ENCODE measurements at regions not wholly inside any gene's neighbourhood (a gene's known extent, or its start where the extent isn't known, plus 50 kb on each side); places are given as distances from the start of the nearest gene placed in this dataset.

DNA sequence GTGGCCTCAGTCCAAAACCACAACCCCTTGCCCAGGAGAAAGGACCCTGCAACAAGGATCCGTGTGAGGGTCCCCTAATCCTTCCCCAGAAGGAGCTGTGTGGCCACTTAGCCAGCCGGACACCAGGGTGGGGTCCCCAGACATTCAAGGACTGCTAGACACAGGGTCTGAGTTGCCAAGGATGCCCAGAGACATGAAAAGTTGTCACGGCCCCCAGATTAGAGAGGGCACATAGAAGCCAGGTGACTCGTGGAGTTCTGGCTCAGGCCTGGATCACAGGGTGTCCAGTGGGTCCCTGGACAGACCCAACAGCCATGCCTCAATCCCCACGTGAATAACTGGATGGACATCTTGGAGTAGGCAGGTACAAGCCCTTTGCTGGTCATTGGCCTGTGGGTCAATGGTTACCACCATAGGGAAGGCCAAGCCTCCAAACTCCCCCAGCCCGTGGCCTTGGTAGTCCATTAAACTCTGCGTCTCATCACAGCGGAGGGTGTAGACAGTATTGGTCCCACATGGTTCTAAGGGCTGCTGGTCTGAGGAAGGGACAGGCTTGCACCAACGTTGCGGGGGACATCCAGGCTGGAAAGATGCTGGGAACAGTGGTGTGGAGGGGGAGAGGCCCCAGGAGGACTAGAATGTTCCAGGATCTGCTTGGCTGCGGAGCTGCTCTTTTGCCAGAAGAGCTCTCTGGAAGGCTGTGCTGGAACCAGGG lies 205.9 kb upstream of the PPP2R2D start:
- DNase-seq, result no peak

DNA sequence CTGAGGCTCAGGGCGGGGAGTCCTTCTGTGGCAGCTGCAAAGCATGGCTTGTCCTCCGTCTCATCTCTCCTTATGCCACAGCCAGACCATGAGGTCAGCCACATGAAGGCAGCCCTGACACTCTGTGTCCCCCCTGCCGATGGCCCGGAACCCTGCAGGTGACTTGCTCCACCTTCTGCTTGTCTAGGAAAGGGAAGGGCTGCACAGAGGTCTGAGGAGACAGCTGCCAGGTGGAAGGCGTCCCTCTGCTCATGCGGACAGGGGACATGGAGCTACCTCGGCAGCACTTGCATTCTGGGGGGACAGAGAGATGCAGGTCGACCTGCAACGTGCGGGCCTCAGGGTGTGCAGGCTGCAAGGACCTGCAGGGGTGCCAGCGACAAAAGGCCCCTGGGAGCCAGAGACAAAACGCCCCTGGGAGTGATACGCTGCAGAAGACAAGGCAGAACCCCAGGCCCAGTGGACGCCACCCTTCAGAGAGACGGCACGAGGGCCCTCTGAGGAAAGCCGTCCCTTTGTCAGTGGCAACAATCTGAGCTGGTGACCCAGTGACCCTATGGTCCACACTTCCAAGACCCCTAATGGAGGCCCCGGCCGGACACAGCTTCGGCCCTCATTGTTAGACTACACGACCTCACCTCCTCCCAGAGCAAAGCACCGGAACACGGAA lies 205.2 kb upstream of the PPP2R2D start:
- no peak for DNase-seq

GRCh38 chr10:131697476-131698128 lies 203.2 kb upstream of the PPP2R2D start:
- no peak for DNase-seq

DNA sequence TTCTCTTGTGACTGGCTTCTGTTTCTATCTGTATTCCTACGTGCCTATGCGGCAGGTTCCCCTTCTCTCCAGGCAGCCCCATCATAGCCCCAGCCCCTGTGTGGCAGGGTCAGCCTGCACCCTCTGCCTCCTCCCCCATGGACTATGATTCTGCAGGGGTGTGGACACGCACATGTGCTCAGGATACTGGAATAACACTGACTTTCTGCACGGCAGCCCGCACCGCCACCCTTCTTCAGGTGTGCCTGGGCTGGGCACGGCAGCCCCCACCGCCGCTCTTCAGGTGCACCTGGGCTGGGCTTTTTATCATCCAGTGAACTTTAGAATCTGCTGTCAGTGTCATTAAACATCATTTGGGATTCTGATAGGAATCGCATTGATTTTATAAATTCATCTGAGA lies 202.6 kb upstream of the PPP2R2D start:
- DNase-seq, result no peak

DNA sequence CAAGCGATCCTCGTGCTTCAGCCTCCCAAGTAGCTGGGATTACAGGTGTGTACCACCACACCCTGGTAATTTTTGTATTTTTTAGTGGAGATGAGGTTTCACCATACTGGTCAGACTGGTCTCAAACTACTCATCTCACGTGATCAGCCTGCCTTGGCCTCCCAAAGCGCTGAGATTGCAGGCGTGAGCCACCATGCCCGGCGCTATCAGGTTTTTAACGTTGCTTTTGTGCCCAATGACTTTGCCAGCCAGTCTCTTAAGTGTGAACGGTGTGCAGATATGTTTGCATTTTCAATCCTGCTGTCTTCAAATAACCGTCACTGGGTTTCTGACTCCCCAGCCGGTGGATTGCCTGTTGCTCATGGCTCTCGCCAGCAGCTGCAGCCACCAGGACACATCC lies 201.8 kb upstream of the PPP2R2D start:
- DNase-seq, result no peak

GRCh38 chr10:131700032-131700431 lies 200.8 kb upstream of the PPP2R2D start:
- no peak for DNase-seq

GRCh38 chr10:131700506-131700905 lies 200.3 kb upstream of the PPP2R2D start:
- no peak for DNase-seq

DNA sequence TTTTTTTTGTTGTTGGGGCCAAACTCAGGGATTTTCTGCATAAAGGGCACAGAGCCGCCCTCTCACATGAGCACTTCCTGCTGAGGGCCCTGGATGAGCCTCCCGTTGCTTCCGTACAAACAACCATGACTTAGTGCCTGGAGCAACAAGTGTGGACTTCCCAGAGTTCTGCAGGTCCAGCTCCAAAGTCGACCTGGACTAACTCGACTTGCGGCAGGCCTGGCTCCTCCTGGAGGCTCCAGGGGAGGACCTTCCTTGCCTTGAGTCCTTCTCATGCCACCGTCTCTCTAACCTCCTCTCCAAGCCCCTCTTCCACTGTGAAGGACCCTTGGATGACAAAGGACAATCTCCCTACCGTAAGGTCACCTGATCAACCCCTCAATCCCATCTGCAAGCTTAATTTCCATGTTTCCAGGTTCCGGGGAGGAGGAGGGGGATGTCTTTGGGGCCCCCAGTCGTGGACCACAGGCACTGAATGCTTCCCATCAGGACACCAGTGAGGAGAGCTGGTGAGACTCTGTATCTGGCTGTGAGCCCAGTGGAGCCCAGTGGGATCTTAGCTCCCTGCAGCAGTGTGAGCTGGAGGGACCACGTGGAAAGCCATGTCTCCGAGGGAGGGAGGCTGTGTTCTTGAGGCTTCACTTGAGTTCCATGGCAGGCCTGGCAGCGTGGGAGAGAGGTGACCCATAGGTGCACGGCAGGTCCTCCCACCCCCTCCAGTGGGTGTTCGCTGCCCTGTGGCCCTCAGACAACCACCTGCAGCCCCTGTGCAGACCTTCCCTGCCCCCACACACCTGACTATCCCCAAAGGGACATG lies 199.5 kb upstream of the PPP2R2D start:
- DNase-seq, result no peak

- no peak for DNase-seq
Observed at GRCh38 chr10:131702531-131703356, 198.1 kb upstream of the PPP2R2D start.

GRCh38 chr10:131703541-131703940 lies 197.3 kb upstream of the PPP2R2D start:
- no peak for DNase-seq

DNA sequence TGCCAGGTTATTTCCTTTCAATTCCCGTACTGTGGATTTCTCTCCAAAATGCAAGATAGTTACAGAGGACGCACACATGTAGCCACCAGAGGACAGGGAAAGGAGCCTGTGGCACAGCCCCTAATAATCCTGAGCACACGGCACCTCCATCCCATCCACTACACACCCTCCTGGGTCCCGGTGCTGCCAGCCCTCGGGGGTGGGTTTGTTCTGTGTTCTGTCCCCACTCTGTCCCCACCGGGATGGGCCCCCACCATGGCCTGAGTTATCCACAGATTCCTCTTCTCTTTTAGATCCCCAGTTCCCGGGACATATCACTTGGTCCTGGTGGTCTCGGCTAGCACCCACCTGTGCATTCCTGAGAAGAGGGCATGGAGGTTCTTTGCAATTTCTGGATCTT lies 196.9 kb upstream of the PPP2R2D start:
- no peak for DNase-seq

- DNase-seq, result no peak
Observed at GRCh38 chr10:131706476-131706875, 194.3 kb upstream of the PPP2R2D start.

DNA sequence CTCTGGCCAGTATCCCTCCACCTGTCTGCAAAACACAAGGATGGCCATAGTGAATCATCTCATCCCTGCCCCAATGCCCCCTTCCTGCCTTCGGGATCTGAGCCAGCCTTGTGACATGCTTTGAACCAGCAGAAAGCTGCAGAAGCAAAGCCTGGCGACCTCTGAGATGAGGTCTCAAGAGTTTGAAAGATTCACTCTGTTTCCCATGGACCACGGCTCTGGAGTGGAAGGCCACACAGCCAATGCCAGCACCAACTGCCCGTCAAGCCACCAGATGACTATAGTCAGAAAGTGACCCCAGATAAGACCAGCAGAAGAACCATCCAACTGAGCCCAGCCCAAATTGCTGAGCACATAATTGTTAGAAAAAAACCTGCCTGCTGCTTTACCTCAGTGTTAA lies 193.9 kb upstream of the PPP2R2D start:
- no peak for DNase-seq

DNA sequence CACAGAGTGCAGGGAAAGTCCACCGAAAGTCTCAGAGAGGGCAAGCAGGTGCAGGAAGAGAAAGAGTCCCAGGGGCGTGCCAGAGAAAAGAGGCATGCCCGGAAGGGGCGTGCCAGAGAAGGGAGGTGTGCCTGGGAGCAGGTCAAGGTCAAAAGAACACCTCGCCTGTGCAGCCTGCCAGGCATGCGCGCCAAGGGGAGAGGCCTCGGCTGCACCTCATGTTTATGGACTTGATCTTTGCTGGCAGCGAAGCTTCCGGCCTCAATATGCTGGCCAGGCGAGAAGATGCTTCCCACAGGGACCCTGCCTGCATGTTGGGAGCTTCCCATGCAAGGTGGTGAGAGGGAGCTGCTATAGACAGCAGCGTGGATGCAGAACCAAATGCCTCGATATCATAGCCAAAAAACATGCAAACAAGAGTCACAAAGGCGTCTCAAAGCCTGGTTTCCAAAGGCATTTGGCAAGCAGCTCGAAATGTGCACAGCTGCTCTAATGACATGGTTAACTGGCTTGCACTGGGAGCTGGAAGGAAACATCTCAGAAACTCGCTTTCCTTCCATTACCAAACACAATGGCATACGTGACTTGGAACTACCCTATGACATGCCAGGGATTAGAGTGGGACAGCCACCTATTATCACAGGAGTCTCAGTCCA lies 192.5 kb upstream of the PPP2R2D start:
- DNase-seq, result no peak

GRCh38 chr10:131710142-131710861 lies 190.5 kb upstream of the PPP2R2D start:
- DNase-seq, result no peak

DNA sequence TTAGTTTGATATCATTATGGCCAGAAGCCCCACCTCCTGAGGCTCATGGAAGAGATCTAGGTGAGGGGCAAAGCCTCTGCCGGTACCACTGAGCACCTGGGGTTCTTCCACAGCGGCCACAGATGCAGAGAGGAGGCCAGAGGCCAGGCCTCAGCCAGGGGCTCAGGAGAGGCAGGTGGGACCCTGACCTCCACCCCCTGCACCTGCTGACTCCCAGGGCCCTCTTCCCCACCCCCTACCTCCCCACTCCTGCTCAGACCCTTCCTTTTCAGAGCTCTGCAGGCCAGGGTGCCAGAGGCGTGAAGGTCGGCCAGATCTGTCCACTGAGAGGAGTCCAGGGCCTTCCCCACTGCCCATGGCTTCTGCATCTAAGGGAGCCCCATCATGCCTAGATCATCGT lies 178.7 kb upstream of the PPP2R2D start:
- no peak for DNase-seq

DNA sequence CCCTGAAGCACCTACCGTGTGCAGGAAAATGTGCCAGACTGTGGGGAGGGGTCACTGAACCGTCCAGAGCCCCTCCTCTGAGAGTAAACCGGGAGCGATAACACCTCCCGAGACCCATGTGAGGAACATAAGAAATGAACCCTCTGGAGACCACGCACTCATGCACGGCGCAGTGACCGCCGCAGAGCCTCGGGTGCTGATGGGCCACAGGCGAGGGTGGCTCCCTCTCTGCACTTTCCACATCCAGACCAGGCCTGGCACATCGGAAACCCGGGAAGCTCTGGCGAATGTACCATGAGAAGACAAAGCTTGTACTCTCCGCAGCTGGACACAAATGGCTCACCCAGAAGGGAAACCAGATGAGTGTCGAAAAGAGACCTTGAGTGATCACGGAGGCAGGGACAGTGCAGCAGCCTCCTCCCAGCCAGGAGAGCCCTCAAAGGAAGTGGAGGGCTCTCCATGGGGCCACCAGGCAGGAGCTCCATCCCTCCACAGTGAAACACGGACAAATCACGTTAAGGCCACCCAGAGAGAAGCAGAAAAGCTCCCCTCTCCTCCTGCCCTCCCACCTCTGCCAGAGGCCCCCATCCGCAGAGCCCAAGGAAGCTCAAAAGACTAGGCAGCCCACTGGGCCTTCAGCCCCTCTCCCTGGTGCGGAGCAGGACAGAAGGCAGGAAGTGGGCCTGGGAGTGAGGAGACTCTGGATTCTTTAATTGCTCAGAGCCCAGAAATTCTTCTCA lies 178.1 kb upstream of the PPP2R2D start:
- DNase-seq, result no peak

DNA sequence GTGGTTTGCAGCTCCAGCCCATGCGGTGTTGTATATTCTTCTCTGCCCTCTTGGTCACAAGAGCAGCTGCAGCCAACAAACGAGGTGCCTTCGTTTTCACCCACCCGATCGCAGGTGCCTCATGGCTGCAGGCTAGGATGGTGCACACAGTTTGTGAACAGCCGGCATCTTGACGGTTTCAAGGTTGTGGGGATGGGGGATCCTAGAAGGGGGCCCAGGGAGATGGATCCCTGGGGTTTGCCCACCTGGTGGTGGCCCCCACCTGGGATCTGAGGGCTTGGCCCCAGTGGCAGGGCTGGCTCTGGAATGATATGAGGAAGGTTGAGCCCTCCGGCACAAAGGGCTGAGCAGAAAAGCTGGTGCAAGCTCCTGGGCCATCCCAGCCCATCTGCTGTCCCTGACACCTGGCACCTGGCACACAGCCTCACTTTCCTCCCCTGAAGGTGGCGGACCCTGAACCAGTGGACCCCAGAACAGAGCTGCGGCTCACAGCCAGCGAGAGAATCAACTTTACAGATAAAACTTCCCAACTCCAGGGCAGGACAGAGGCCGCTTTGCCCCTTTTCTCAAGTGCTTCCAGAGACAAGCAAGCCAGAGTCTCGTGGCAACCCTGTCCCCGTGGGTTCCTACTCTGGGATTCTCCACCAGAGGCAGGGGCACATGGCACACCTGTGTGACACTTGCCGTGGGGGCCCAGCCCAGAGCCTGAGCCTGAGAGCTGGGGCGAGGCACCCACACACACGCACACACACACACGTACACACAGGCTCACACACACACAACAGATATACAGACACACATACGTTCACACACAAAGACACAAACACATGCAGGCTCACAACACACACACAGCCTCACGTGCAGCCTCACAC lies 177.3 kb upstream of the PPP2R2D start:
- DNase-seq, result no peak

DNA sequence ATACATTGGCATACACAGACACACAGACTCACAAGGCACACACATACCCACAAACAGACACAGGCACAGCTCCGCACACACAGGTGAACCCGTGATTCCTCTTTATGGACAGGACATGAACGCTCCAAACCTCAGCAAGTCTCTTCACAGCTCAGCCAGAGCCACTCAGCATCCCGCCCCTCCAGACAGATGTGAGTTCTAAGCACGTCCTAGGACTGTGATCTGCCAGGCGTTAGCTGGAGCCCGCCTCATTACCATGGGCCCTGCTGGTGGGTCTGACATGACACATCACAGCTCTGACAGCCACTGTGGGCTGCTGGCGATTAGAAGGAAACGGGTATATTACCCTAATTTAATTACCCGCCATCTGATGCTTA lies 176.7 kb upstream of the PPP2R2D start:
- DNase-seq, result no peak

All from stimulated activated CD4-positive, alpha-beta T cell treated with anti-CD3 and anti-CD28 coated beads, Interleukin-4, amount 100 ng/mL, for 1 hour (primary cell).